ENCODE measurements at regions not wholly inside any gene's neighbourhood (a gene's known extent, or its start where the extent isn't known, plus 50 kb on each side); places are given as distances from the start of the nearest gene placed in this dataset.
"Not testable (repeated sequence)": the region's sequence is repeated elsewhere in the genome, so short reads cannot be mapped to it uniquely, and the experiment has no call there.

- DNase-seq = no peak
Measured at GRCh38 chr7:34207810-34208209, 302.5 kb downstream of the BMPER start.

GRCh38 chr7:34208878-34209621 is 303.7 kb downstream of the BMPER start:
- no peak for DNase-seq

GRCh38 chr7:34211018-34211417 is 305.7 kb downstream of the BMPER start:
- no peak for DNase-seq

- DNase-seq = no peak
Measured at GRCh38 chr7:34217972-34218371, 312.6 kb downstream of the BMPER start.

- peak; percentile 59 for DNase-seq
Measured at GRCh38 chr7:34219153-34219718, 313.9 kb downstream of the BMPER start.

GRCh38 chr7:34220506-34221185 is 315.3 kb downstream of the BMPER start:
- DNase-seq = no peak

GRCh38 chr7:34222316-34222715 is 317.0 kb downstream of the BMPER start:
- DNase-seq = no peak

GRCh38 chr7:34222722-34223121 is 317.4 kb downstream of the BMPER start:
- DNase-seq = no peak

- DNase-seq = no peak
Measured at GRCh38 chr7:34224281-34224680, 318.9 kb downstream of the BMPER start.

GRCh38 chr7:34225193-34225592 is 319.9 kb downstream of the BMPER start:
- no peak for DNase-seq

- DNase-seq = no peak
Measured at GRCh38 chr7:34227525-34227924, 322.2 kb downstream of the BMPER start.

GRCh38 chr7:34235101-34235500 is 329.8 kb downstream of the BMPER start:
- DNase-seq = not testable (repeated sequence)

- no peak for DNase-seq
Measured at GRCh38 chr7:34236057-34236456, 330.7 kb downstream of the BMPER start.

GRCh38 chr7:34236839-34237492 is 331.6 kb downstream of the BMPER start:
- no peak for DNase-seq

- DNase-seq = no peak
Measured at GRCh38 chr7:34237493-34237849, 332.1 kb downstream of the BMPER start.

GRCh38 chr7:34240417-34240816 is 335.1 kb downstream of the BMPER start:
- DNase-seq = peak; percentile 31

GRCh38 chr7:34242391-34242790 is 337.1 kb downstream of the BMPER start:
- DNase-seq = peak; percentile 36

GRCh38 chr7:34245246-34245645 is 339.9 kb downstream of the BMPER start:
- DNase-seq = no peak

GRCh38 chr7:34247468-34247867 is 342.1 kb downstream of the BMPER start:
- no peak for DNase-seq

GRCh38 chr7:34249192-34249591 is 343.9 kb downstream of the BMPER start:
- no peak for DNase-seq

GRCh38 chr7:34260279-34260678 is 354.9 kb downstream of the BMPER start:
- no peak for DNase-seq

GRCh38 chr7:34263168-34263567 is 357.8 kb downstream of the BMPER start:
- no peak for DNase-seq

GRCh38 chr7:34269084-34269483 is 363.7 kb downstream of the BMPER start:
- DNase-seq = no peak

GRCh38 chr7:34275624-34276023 is 370.3 kb downstream of the BMPER start:
- DNase-seq = no peak
